ENCODE measurements at regions not wholly inside any gene's neighbourhood (a gene's known extent, or its start where the extent isn't known, plus 50 kb on each side); places are given as distances from the start of the nearest gene placed in this dataset.
"Not testable (repeated sequence)": the region's sequence is repeated elsewhere in the genome, so short reads cannot be mapped to it uniquely, and the experiment has no call there.

- TF ChIP-seq CTCF (IDR thresholded peaks at IDR 0.05; ENCODE audit: poor library complexity); EZH2phosphoT487 (IDR thresholded peaks at IDR 0.05; ENCODE audit: low read depth, severe bottlenecking, unreplicated experiment): not testable (repeated sequence)
Measured at GRCh38 chr13:59076386-59076785, 1087.3 kb downstream of the DIAPH3 start.

Measured in hepatocyte (in vitro differentiated cells).